Fibroblast of skin of left quadriceps (primary cell): ENCODE measurements at regions not wholly inside any gene's neighbourhood (a gene's known extent, or its start where the extent isn't known, plus 50 kb on each side); places are given as distances from the start of the nearest gene placed in this dataset.

Experiments used
- DNase-seq, 2 experiments: peaks; one replicate each; pipeline ENCODE4 v3.0.0-alpha.2; 2013; ENCODE audit warnings: low read depth in 2 of 2

GRCh38 chr1:80083892-80084291 is 1077.4 kb upstream of the ADGRL4 start:
- DNase-seq: no peak

DNA sequence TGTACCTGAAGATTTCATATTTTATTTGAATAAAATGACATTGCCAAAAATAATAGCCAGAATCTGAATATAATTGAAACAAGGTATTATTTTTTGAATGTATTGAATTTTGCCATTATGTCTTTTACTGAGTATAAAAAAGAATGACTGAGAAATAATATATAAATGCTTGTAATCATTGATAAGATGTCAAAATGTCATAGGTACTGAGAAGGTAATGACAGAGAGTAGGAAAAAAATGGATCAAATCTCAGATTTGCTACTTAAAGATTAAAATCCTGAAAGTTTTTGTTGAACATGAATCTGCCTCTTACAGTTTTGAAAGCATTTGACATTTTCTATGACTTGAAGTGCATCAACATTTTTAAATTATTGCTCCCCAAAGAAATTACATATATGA is 1069.9 kb upstream of the ADGRL4 start:
- DNase-seq: no peak

- DNase-seq: no peak
These were observed 1068.8 kb upstream of the ADGRL4 start for GRCh38 chr1:80075351-80075750.

- DNase-seq: no peak
These were observed 1066.0 kb upstream of the ADGRL4 start for GRCh38 chr1:80072563-80072962.

DNA sequence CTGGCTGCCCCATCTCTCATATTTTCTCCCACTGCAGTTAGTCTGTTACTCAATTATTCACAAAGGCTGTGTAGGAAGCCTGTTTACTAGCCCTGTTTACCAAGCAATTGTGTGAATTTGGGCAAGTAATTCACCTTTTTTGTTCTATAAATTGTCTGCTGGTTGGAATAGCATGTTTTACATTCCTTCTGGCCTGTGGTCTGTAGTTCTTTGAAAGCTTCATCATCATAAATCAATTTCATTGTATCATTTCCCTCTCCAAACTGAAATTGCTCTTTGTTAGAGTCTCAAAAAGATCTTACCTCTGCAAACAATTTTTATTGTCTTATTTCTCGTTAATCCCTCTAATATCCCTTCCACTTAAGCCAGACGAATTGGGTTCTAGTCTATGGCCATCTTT is 1059.5 kb upstream of the ADGRL4 start:
- DNase-seq: peak in 1 of 2 experiments; percentile 4

- DNase-seq: no peak
These were observed 1058.0 kb upstream of the ADGRL4 start for GRCh38 chr1:80064524-80064923.

DNA sequence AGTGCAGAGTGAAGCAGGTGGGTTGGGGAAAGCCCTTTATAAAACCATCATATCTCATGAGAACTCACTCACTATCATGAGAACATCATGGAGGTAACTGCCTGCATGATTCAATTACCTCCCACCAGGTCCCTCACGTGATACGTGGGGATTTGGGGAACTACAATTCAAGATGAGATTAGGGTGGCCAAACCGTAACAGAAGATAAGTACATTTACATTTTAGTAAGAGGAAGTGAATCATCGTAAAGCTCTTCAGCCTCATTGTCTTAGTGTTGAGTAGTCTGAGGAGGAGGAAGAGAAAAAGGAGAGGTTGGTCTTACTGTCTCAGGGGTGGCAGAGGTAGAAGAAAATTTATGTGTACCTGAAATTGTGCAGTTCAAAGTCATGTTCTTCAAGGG is 1053.4 kb upstream of the ADGRL4 start:
- no peak for DNase-seq

DNA sequence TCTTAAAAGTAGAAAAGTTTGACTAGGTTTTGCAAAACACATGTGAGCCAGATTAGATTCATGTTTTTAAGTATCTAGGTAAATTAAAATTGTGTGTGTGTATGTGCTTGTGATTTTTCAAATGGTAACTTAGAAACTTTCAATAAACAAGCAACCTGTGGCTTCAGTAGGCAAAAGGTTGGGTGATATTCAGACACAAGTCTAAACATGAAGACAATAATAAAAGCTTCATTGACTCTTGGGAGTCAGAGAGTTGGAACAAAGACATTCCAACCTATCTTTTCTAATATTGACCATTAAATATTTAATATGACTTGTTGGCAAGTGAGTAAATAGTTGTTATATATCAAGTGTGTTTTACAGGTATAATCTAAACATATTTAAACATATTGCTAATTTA is 1049.6 kb upstream of the ADGRL4 start:
- no peak for DNase-seq

DNA sequence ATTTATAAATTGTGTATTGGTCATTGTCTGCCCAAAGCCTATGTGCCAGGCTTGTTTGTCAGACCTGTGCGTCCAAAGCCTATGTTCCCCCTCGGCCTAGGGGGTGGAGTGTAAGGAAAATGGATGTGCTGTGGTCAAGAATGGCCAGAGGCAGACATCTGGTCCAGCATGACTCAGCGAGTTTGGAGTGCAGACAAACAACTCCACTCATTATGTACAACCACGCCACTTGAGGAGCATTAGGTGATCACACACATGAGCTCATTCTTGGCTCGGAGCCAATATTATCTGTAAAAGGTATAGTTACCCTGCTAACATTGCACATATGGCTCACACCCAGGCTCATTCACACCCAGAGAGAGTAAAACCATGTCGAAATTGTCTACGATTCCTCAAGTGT is 1047.6 kb upstream of the ADGRL4 start:
- peak in 1 of 2 experiments; percentile 4 for DNase-seq

GRCh38 chr1:80053613-80054012 is 1047.1 kb upstream of the ADGRL4 start:
- no peak for DNase-seq

DNA sequence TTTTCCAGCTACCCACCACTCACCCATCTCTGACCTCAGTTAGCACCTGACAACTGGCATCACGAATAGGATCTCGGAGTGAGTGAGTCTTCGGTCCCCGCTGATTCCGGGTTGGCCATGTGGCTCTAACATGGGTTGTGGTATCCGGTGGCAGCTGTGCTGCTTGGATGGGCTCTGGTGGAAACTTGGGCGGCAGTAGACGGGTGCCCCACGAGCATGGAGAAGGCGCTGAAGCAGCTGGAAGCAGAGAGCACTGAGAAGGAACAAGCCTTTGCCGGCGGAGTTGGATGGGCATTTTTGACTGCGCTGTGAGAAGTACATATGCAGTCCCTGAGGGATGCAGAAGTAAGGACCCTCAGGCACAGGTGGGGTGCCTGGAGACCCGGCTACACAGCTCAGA is 1044.0 kb upstream of the ADGRL4 start:
- DNase-seq: no peak

DNA sequence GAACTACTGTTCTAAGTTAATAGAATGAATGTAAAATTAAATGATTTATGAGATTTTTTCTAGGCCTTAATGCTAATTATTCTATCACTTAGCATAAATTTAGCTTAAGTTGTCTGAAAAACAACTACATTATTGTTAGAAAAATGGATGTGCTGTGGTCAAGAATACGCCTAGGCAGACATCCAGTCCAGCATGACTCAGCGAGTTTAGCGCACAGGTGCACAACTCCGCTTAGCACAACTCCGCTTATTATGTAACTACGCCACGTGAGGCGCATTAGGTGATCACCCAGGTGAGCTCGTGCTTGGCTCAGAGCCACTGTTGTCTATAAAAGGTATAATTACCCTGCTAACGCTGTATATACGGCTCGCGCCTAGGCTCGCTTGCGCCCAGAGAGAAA is 1043.6 kb upstream of the ADGRL4 start:
- DNase-seq: no peak

DNA sequence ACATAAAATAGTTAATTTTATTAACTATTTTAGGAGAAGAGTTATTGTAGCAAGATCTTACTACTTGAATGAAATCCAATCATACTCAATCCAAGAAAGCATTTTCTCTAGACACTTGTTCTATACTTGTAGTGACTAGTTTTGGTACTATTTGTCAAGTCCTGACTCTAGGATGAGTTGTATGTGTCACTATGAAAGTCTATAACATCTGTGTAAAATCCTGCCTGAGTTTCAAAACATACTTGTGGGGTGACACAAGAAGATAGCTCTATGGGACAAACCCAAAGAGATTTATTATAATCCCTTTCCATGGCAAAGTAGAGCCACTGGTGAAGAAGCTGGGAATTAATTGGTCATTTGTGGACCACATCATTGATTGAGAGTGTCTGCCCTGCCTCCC is 1042.2 kb upstream of the ADGRL4 start:
- no peak for DNase-seq

DNA sequence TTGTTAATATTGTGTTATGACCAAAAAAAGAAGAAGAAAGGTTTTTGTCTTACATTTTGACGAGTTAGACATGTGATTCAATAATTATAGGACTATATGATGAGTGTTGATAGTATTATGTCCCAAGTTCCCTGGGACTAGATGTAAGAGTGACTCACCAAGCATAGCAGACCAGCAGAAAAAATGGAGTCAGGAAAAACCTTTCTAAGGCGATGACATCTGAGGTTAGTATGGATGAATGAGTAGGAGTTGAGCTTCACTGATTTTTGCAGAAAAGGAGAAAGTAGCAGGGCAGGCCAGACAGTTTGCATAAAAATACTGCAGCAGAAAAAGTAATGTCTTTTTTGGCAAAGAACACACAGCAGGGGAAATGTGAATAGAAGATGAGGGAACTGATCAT is 1041.3 kb upstream of the ADGRL4 start:
- DNase-seq: peak; percentile 88 to 89

- no peak for DNase-seq
These were observed 1038.1 kb upstream of the ADGRL4 start for GRCh38 chr1:80044662-80045061.

- no peak for DNase-seq
These were observed 1030.3 kb upstream of the ADGRL4 start for GRCh38 chr1:80036690-80037432.

DNA sequence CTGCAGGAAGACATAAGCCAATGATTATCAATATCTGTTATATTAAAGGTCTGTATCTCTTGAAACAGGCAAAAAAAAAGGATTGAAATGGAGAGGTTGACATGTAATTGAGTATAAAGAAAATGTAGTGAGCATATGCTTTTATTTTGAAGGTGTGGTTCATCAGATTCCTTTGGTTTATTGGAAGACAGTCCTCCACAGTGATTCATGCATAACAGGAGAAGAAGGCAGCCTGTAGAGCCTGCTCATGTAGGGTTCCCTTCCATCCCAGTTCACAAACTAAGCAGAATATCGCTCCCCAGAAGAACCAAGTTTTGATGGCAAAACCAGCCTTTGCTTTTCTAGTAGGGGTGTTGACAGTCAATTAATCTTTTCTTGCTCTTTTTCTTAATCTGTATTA is 1016.8 kb upstream of the ADGRL4 start:
- peak; percentile 1 to 4 for DNase-seq

DNA sequence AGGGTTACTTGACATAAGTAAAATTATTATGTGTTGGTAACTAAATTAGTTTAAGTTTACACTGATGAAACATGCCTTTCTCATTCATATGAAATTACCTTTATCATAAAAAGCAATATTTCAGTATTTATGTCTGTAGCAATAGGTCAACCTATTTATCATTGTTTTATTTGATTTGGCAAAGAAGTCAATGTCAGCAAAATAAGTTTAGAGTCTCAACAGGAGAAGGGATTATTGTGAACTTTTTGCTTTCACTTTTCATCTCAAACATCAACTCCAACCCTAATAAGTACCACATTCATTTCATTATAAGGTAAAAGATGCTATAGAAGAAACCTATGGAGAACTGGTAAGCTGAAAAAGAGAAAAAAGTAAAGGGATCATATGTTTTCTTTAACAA is 1015.4 kb upstream of the ADGRL4 start:
- DNase-seq: no peak

DNA sequence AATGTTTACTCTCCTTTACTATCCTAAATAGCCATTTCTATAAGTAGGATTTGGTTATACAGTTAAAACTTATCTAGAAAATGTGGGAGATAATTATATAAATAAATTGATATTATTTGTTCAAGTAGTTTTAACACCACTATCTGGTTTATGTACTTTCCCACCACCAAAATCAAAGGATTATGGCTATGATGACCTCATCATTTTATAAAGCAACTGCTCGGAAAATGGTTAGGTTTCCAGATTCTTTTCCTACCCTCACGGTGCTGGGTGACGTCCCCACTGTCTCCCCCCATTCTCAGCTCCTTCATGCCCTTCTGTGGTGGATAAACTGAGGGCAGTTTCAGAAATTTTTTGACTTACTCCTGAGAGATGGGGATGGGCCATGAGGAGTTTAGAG is 1011.8 kb upstream of the ADGRL4 start:
- DNase-seq: no peak

DNA sequence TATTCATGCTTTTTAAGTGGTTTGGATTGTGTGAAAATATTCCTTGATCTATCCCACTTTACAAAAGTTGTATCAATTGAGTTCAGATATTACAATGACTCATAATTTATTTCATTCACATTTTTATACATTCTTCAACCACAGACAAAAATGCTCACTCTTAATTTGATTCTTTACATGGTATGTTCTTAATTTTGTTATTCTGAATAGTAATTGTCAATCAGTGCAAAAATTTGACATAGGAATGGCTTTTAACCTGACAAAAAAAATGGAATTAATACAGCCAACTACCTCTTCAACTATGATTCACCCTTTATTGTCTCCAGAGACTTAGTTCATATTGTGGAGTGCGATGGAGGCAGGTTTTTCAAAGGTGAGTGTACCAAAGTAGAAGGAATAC is 1002.4 kb upstream of the ADGRL4 start:
- no peak for DNase-seq

GRCh38 chr1:80003250-80003649 is 996.7 kb upstream of the ADGRL4 start:
- no peak for DNase-seq

DNA sequence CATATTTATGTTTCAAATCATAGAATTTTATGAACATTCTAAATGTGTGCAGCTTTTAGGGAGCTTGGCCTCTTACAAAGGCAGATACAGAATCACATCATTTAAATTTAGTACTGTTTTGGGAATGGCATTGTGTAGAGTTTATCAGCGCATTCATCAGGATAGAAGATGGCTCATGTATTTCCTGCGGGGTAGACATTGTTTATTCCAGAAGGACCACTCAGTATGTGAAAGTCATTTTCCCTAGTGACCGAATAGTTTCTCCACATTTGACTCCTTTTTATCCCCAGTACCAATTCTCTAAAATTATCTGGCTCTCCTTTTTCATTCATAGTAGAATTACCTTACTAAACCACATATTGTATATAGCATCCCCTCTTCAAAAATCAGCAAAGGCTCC is 981.9 kb upstream of the ADGRL4 start:
- no peak for DNase-seq

DNA sequence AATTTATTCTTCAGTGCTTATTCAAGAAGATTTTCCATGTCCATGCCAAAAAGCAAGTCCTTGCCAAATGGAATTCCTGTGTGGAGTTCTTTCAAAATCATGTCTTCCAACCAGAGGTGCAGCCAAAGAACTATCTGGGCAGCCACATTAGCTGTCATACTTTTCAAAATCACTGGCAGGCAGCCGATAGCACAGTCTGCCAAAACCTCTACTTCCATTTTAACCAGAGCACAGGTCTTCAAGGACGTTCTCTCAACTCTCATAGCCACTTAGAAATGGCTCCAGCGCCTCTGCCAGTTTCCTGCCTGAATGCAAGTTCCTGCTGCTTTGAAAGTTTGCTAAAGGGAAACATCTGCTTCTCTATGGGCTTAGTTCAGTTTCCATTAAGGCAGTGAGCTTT is 975.7 kb upstream of the ADGRL4 start:
- DNase-seq: peak; percentile 77 to 78

- DNase-seq: no peak
These were observed 975.0 kb upstream of the ADGRL4 start for GRCh38 chr1:79981481-79981880.
